Thyroid gland (tissue), 4 donors: ENCODE measurements at regions not wholly inside any gene's neighbourhood (a gene's known extent, or its start where the extent isn't known, plus 50 kb on each side); places are given as distances from the start of the nearest gene placed in this dataset.
"Not testable (repeated sequence)": the region's sequence is repeated elsewhere in the genome, so short reads cannot be mapped to it uniquely, and the experiment has no call there.

Experiments used
- POLR2A ChIP-seq, 2 donors: fragments of 450-650 bp; IDR thresholded peaks; one replicate each; pipeline ENCODE4 v1.6.1; 2017; ENCODE audit warnings: antibody characterized with exemption in 2 of 2, mild to moderate bottlenecking in 2 of 2, moderate library complexity in 1 of 2
- TF ChIP-seq, protein P1 (sequence below), 6 experiments: fragments of 200-600 bp in 3 of 6; fragments of 450-650 bp in 3 of 6; sonication (generic) in 3 of 6; IDR thresholded peaks; one replicate each; pipeline ENCODE4 v1.5.1; 2016 to 2019; ENCODE audit warnings: antibody characterized with exemption in 6 of 6, mild to moderate bottlenecking in 2 of 6, inconsistent platforms in 1 of 6, moderate library complexity in 1 of 6

DNA sequence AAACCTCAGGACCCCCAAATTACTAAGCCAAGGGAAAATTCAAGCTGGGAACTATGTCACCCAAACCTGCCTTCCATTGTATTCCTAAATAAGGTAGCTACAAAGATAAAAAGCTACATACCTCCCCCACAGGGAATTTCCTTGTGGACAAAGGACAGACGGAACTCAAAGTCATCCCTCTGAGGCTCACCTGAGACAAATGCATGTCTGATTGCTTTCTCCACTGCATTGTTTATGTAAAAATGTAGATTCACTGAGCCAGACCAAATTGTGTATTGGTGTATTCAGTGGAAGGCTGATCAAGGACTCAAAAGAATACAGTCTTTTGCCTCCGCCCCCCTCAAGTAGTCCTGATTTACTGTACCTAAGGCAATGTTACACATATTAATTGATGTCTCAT is 80.5 kb upstream of the NOX4 start:
- TF ChIP-seq, protein P1, sequence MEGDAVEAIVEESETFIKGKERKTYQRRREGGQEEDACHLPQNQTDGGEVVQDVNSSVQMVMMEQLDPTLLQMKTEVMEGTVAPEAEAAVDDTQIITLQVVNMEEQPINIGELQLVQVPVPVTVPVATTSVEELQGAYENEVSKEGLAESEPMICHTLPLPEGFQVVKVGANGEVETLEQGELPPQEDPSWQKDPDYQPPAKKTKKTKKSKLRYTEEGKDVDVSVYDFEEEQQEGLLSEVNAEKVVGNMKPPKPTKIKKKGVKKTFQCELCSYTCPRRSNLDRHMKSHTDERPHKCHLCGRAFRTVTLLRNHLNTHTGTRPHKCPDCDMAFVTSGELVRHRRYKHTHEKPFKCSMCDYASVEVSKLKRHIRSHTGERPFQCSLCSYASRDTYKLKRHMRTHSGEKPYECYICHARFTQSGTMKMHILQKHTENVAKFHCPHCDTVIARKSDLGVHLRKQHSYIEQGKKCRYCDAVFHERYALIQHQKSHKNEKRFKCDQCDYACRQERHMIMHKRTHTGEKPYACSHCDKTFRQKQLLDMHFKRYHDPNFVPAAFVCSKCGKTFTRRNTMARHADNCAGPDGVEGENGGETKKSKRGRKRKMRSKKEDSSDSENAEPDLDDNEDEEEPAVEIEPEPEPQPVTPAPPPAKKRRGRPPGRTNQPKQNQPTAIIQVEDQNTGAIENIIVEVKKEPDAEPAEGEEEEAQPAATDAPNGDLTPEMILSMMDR (IDR thresholded peaks at IDR 0.05) = not testable (repeated sequence)
- TF ChIP-seq POLR2A (IDR thresholded peaks at IDR 0.05) = not testable (repeated sequence)
